ENCODE measurements at regions not wholly inside any gene's neighbourhood (a gene's known extent, or its start where the extent isn't known, plus 50 kb on each side); places are given as distances from the start of the nearest gene placed in this dataset.

GRCh38 chr5:148002451-148002850 is 61.3 kb upstream of the SPINK5 start:
- BruUV-seq (replicated peaks) = no TSS peak
- no peak overlapping the region for H3K4me3 ChIP-seq (ENCODE audit: low read depth in 2 of 2, low read length in 2 of 2)
- ATAC-seq (no peak), DNase-seq (ENCODE audit: low read depth, low spot score) (no peak)
- TF ChIP-seq POLR2AphosphoS5 (IDR thresholded peaks at IDR 0.05; ENCODE audit: low read depth, low read length) (no peak), CTCF (IDR thresholded peaks at IDR 0.05) (no peak), TCF7L2 (IDR thresholded peaks at IDR 0.05; ENCODE audit: low read depth, low read length) (no peak), SIN3A (IDR thresholded peaks at IDR 0.05; ENCODE audit: borderline replicate concordance, insufficient read depth, low read depth, low read length) (no peak), REST (IDR thresholded peaks at IDR 0.05; ENCODE audit: insufficient read depth in 1 of 2, low read depth in 2 of 2, low read length in 1 of 2) (no peak)
- no peaks in the 10 kb centered on the region for H3K9me3 ChIP-seq (ENCODE audit: control insufficient read depth, insufficient read depth, low read depth, low read length)
- intact Hi-C loops (cut with micrococcal nuclease; ENCODE audit: unreplicated experiment) = no loop called here
- no peaks in the 10 kb centered on the region for H3K4me1 ChIP-seq (ENCODE audit: control insufficient read depth, insufficient read depth, low read length)
- POLR2A ChIA-PET = no interaction called here
- in situ Hi-C loops (cut with HindIII; ENCODE audit: low pct_unique_long_range_greater_than_20kb, low sequenced_read_pairs) = no loop called here
- H3K27me3 ChIP-seq (ENCODE audit: control insufficient read depth, insufficient read depth, low read length) = no peaks in the 10 kb centered on the region
- CTCF ChIA-PET = no interaction called here
- no peak overlapping the region for H3K27ac ChIP-seq (ENCODE audit: low read length)
- no peaks in the 10 kb centered on the region for H3K36me3 ChIP-seq (ENCODE audit: control insufficient read depth, insufficient read depth, low read length)

GRCh38 chr5:148000036-148000435 is 63.7 kb upstream of the SPINK5 start:
- Histone ChIP-seq H3K4me3 (ENCODE audit: low read depth in 2 of 2, low read length in 2 of 2) (no peak overlapping the region), H3K9me3 (ENCODE audit: control insufficient read depth, insufficient read depth, low read depth, low read length) (no peaks in the 10 kb centered on the region), H3K27me3 (ENCODE audit: control insufficient read depth, insufficient read depth, low read length) (no peaks in the 10 kb centered on the region), H3K4me1 (ENCODE audit: control insufficient read depth, insufficient read depth, low read length) (no peaks in the 10 kb centered on the region), H3K27ac (ENCODE audit: low read length) (no peak overlapping the region), H3K36me3 (ENCODE audit: control insufficient read depth, insufficient read depth, low read length) (no peaks in the 10 kb centered on the region)
- intact Hi-C loops (cut with micrococcal nuclease; ENCODE audit: unreplicated experiment) = no loop called here
- ATAC-seq (no peak), DNase-seq (ENCODE audit: low read depth, low spot score) (no peak)
- in situ Hi-C loops (cut with HindIII; ENCODE audit: low pct_unique_long_range_greater_than_20kb, low sequenced_read_pairs) = no loop called here
- TF ChIP-seq POLR2AphosphoS5 (IDR thresholded peaks at IDR 0.05; ENCODE audit: low read depth, low read length) (no peak), TCF7L2 (IDR thresholded peaks at IDR 0.05; ENCODE audit: low read depth, low read length) (no peak), SIN3A (IDR thresholded peaks at IDR 0.05; ENCODE audit: borderline replicate concordance, insufficient read depth, low read depth, low read length) (no peak), REST (IDR thresholded peaks at IDR 0.05; ENCODE audit: insufficient read depth in 1 of 2, low read depth in 2 of 2, low read length in 1 of 2) (no peak), CTCF (IDR thresholded peaks at IDR 0.05) (no peak)
- CTCF ChIA-PET = no interaction called here
- POLR2A ChIA-PET = no interaction called here
- no TSS peak for BruUV-seq (replicated peaks)
